PC-9 (cell line): ENCODE measurements at regions not wholly inside any gene's neighbourhood (a gene's known extent, or its start where the extent isn't known, plus 50 kb on each side); places are given as distances from the start of the nearest gene placed in this dataset.

Source experiments
- EZH2 ChIP-seq: fragments of 200-600 bp; sonication (generic); IDR thresholded peaks from 2 replicates; pipeline ENCODE4 v1.8.0; 2017; ENCODE audit warnings: antibody characterized with exemption, low read depth
- TF ChIP-seq, protein P1 (sequence below): fragments of 200-600 bp; sonication (generic); conservative IDR thresholded peaks from 2 replicates; pipeline ENCODE4 v1.6.1; 2017; ENCODE audit warnings: mixed run types, antibody characterized with exemption, mild to moderate bottlenecking, moderate library complexity

DNA sequence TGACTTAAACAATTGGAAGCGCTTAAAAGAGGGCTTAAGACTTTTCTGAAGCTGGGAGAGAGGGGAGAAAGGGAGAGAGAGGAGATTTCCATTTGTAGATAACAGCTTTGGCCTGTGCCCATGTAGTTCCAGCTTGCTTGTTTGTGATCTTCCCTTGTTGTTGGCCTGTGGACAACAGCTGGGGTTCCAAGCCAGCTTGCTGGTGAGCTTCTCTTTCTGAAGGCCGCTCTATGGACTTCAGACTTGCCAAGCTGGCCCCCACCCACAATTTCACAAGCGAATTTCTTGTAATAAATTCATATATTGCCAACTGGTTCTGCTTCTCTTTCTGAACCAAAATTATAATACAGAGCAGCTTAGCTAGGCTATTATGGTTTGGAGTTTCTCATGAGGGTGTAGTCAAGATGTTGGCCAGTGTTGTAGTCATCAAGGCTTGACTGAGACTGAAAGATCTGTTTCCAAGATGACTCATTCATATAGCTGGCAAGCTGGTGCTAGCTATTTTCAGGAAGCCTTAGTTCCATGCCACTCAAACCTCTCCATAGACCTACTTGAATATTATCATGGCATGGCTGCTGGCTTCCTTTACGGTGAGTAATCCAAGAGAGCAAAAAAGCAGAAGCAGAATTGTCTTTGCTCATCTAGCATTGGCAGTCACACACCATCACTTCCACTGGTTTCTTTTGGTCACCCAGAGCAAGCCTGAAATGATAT, 89.4 kb downstream of the ATP23 start:
- TF ChIP-seq, protein P1, sequence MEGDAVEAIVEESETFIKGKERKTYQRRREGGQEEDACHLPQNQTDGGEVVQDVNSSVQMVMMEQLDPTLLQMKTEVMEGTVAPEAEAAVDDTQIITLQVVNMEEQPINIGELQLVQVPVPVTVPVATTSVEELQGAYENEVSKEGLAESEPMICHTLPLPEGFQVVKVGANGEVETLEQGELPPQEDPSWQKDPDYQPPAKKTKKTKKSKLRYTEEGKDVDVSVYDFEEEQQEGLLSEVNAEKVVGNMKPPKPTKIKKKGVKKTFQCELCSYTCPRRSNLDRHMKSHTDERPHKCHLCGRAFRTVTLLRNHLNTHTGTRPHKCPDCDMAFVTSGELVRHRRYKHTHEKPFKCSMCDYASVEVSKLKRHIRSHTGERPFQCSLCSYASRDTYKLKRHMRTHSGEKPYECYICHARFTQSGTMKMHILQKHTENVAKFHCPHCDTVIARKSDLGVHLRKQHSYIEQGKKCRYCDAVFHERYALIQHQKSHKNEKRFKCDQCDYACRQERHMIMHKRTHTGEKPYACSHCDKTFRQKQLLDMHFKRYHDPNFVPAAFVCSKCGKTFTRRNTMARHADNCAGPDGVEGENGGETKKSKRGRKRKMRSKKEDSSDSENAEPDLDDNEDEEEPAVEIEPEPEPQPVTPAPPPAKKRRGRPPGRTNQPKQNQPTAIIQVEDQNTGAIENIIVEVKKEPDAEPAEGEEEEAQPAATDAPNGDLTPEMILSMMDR = no peak
- no peak for TF ChIP-seq EZH2
